Stimulated activated CD4-positive, alpha-beta T cell treated with anti-CD3 and anti-CD28 coated beads, Interleukin-4, amount 100 ng/mL, for 48 hours (primary cell): ENCODE measurements at regions not wholly inside any gene's neighbourhood (a gene's known extent, or its start where the extent isn't known, plus 50 kb on each side); places are given as distances from the start of the nearest gene placed in this dataset.
"Not testable (repeated sequence)": the region's sequence is repeated elsewhere in the genome, so short reads cannot be mapped to it uniquely, and the experiment has no call there.

ENCODE experiments used
- DNase-seq, 2 donors: peaks; one replicate each; pipeline ENCODE4 v3.0.0-alpha.2; 2020; ENCODE audit warnings: low read depth in 2 of 2

DNA sequence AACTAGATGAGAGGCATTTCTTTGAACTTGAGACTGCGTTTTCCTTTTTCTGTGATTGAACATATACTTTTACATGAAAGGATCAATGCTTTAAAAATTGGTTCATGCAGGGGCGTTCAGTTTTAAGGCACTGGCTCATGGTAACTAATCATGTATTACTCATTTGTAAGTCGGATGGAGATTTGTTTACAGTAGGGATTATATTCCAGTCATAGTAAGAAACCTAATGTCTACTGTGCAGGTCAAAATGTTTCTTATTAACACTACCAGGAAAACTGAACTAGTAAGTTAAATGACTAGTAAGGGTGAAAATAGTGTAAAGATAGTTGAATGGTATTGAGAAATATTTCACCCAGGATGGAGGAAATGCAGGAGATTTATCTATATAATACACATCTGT lies 258.8 kb upstream of the GBE1 start:
- DNase-seq: no peak

GRCh38 chr3:82015241-82015640 lies 253.8 kb upstream of the GBE1 start:
- DNase-seq: no peak

DNA sequence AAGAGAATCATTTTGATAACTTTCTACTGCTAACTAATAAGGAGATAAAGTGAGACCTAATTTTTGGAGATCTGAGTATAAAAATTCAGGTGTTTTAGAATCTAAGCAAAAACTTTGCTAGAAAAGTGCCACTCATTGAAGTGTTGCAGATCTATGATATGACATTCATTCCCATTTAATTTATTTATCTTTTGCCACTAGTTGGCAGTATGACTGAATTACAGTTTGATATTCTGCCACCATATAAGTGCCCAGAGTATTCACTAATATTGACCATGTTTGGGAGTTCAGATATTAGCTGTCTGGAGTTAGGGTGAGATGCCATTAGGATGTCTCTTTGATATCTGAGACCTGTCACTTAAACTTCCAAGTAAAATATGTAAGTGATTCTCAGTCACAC lies 251.3 kb upstream of the GBE1 start:
- no peak for DNase-seq

- no peak for DNase-seq
Observed at GRCh38 chr3:82011336-82011735, 249.9 kb upstream of the GBE1 start.

- no peak for DNase-seq
Observed at GRCh38 chr3:82005266-82005665, 243.8 kb upstream of the GBE1 start.

DNA sequence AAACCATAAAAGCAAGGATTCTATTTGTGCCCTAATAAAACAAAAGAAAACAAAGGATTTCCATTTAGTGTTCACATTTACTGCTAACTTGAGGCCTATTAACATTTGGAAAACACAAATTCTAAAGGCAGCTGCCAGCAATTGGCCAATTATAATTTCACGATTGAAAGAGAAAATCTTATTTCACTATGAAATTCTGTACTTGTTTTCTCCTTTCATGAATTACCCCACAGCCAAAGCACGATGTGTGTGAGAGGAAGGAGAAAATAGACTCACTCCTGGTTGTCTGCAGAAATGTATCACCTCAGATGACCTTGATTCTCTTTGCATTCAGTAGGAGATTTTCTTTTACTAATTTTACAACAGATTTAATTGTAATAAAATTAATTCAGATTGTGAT lies 242.8 kb upstream of the GBE1 start:
- DNase-seq: no peak

DNA sequence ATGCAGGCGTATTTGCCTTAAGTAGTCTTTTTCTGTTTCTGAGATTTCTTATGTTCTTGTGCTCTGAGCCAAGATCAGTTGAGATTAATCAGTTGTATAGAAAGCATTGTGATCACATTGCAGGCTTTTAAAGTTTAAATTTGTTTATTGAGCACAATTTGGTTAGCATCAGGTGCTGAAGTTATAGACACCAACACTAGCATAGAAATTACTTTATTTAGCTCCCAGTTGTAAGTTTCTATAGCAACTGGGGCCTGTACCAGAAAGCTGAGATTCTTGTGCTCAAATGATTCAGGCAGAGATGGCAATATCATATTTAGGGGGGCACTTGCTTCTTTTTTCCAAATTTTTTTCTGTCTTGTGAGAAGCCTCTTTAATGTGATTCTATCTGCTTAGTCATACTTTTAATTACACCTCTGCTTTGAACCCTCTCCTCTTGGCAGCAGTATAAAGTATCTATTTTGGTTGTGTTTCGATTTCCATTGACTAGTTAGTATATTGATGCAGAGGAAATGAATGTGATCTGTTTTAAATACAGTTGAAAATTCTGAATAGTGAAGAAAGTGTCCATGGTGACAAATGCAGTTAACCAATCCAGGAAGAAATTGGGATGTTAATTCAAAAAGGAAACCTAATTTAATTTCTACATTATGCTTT lies 241.7 kb upstream of the GBE1 start:
- no peak for DNase-seq

GRCh38 chr3:82002491-82002890 lies 241.0 kb upstream of the GBE1 start:
- no peak for DNase-seq

DNA sequence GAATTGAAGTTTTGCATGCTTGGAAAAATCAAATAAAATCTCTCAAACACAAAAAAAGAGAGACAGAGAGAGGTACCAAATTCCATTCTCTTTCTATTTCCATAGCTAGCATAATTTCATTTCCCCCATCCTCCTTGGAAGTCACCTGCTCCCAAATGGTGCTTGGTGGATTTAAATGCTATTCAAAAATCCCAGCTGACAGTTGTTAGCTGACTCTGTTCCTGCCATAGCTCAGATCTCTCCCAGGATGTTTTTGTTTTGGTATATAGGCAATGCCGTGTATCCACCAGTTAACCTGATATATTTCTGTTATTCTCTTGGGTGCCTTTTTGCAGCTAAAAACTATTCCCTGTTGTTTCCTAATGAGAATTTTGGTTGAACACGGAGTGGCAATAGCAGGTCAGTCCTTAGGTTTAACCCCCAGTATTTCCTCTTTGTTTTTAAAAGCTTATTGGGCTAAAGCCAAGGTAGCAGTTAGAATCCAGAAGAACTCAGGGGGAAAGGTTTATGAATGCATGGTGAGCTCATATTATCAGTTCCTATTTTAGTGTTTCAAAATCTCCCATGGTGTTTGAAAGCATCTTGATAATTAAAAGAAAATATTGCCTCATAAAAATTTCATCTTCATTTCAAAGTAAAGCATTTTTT lies 240.0 kb upstream of the GBE1 start:
- DNase-seq: no peak

DNA sequence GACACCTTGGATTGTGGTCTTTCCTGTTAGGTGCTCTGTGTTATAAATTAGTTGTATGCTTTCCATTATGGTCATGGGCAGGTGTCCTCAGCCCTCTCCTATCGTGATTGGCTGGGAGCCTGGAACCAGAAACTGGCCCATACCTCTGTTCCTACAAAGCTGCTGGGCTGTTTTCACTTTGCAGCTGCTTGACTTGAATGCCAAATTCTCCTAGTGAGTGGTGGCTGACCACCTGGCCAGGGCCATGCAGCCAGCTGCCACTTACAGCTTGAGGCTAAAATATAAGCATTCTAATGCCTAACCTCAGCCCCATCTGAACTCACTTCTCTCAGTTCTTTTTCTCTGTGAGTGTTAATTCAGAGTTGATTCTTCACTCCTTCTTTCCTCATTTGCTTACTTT lies 239.3 kb upstream of the GBE1 start:
- DNase-seq: no peak

DNA sequence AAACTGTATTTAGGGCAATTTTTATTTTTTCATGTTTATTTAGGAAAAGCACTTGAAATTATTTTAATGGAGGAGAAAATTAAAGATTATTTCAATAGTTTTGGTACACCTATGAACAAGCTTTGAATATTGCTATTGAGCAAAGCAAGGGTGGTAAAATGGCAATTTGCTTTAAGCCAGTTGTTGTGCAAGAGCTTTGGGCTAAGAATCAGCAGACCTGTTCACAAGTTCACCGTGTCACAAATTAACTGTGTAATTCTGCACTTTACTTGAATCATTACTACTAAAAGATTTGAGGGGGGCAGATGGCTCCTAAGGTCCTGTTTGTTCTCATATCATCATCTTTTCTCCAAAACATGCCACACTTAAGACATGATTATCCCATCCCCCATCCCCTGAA lies 238.9 kb upstream of the GBE1 start:
- no peak for DNase-seq

DNA sequence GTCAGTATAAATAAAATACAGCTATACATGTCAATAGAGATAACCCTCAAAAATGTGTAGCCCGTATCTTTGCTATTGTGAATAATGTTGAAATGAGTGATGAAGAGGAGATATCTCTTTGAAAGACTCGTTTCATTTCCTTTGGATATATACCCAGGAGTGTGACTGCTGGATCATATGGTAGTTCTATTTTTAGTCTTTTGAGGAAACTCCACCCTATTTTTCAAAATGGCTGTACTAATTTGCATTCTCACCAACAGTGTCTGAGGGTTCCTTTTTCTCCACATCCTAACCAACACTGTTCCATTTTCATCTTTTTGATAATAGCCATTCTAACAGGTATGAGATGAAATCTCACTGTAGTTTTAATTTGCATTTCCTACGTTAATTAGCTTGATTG lies 237.5 kb upstream of the GBE1 start:
- no peak for DNase-seq

GRCh38 chr3:81998139-81998755 lies 236.8 kb upstream of the GBE1 start:
- DNase-seq: no peak

GRCh38 chr3:81997390-81997789 lies 235.9 kb upstream of the GBE1 start:
- DNase-seq: no peak

DNA sequence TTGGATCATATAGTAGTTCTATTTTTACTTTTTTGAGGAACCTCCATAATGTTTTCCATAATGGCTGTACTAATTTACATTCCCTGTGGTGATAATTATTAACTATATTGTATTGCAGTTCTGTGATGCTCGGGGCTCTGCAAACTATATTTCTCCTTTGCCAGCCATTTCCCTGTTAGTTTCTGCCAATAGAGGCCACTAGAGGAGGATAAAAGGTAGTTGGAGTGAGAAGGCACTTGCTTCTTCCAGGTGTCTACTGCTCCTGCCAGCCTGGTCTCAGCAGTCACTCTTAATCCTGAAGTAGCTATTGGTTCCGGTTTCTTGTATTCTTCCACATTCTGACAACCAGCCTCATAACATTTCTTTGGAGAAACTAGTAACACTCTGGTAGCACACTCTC lies 233.9 kb upstream of the GBE1 start:
- no peak for DNase-seq

- no peak for DNase-seq
Observed at GRCh38 chr3:81989758-81990157, 228.3 kb upstream of the GBE1 start.

GRCh38 chr3:81989274-81989673 lies 227.8 kb upstream of the GBE1 start:
- no peak for DNase-seq

GRCh38 chr3:81987412-81987811 lies 226.0 kb upstream of the GBE1 start:
- DNase-seq: not testable (repeated sequence)

GRCh38 chr3:81985996-81986723 lies 224.7 kb upstream of the GBE1 start:
- no peak for DNase-seq

DNA sequence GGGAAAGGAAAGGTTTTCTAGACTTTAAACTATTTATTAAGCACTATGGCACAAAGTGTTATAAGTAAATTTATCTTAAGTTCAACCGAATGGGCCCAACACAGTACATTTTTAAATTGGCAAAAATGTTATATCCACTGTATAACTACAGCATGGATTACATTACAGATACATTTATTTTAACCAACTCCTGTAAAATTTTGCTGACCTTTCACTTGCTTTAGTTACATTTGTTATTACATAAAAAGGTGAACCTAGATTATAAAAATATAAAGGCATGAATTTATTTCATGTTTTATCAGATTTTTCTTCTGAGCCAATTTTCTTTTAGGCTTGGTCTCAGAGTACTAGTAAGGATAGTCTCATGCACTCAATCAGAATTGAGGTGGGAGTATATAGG lies 221.9 kb upstream of the GBE1 start:
- DNase-seq: no peak

GRCh38 chr3:81980596-81981494 lies 219.4 kb upstream of the GBE1 start:
- DNase-seq: no peak

DNA sequence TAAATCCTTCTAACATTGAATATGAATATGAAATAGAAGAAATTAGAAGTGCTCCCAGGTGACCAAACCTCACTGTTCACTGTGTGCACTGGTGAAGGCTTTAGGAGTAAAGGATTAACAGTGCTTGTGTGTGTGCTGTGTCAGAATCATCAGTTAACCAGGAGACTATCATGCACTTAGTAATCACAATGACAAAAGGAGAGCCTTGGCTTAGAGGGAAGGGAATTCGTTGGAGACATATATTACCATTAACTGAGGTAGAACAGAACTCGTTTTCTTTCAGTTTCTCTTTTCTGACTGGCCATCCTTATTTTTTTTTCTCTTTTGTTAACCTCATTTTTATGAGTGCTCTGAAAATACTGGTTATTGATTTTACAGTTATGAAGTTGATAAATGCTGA lies 213.3 kb upstream of the GBE1 start:
- no peak for DNase-seq
